Erythroblast (primary cell): ENCODE measurements at regions not wholly inside any gene's neighbourhood (a gene's known extent, or its start where the extent isn't known, plus 50 kb on each side); places are given as distances from the start of the nearest gene placed in this dataset.

ENCODE experiments used
- DNase-seq, 2 experiments: peaks; one replicate each; lab custom pipeline; 2025; lab: John Stamatoyannopoulos, UW
- GATA1 ChIP-seq: IDR thresholded peaks from 2 replicates; pipeline ENCODE4 v1.6.1; 2011; ENCODE audit warnings: low read depth, mild to moderate bottlenecking, control low read depth, low read length, moderate library complexity
- POLR2A ChIP-seq: IDR thresholded peaks from 2 replicates; pipeline ENCODE4 v1.6.1; 2011; ENCODE audit warnings: mild to moderate bottlenecking, low read length

DNA sequence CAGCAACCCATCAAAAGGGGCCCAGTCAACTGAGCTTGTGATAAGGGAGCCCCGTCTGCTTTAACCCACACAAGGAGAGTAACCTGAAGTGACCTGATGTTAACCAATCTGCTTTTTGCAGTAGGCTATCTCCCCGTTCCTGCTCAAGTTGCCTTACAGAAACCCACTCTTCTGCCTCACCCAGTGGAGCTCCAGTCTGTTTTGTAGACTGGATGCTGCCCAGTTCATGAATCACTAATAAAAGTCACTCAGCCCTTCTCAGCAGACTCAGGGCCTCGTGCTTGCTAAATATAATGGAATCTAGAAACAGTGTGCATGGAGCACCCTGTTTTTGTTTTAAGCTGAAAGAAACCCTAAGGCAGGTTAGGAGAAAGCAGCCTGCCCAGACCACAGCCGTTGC, 312.3 kb downstream of the FBXW7 start:
- peak in 1 of 2 experiments; percentile 13 for DNase-seq
- TF ChIP-seq POLR2A (no peak), GATA1 (no peak)

DNA sequence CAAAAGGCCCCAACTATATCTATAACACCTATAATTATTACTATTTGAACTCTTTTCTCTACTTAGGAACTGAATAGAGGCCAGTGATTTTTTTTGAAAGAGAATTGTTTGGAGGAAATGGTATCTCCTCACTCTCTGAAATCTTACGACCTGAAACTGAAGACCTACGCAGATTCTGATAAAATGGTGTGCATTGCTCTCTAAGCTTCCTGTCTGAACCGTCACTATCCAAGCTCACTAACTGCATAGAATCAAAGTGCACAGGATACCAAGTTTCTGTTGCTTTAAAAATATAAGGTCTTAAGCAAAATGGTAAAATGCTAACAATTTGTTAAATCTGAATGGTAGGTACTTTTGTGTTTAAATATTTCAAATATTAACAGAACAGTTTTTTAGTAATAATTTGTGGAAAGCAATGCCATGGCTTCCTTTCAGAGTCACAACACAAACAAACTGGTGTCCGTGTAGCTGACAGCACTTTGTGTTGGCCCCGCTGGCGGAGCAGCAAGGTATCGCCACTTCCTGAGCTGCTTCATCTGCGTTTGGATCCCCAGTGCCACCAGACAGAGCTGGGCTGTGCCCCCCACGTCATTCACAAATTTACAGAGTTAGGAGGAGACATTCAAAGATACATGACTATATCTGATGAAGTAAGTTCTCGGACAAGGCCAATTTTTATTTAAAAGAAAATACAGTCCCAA, 313.9 kb downstream of the FBXW7 start:
- no peak for TF ChIP-seq POLR2A
- no peak for TF ChIP-seq GATA1
- DNase-seq, result no peak

DNA sequence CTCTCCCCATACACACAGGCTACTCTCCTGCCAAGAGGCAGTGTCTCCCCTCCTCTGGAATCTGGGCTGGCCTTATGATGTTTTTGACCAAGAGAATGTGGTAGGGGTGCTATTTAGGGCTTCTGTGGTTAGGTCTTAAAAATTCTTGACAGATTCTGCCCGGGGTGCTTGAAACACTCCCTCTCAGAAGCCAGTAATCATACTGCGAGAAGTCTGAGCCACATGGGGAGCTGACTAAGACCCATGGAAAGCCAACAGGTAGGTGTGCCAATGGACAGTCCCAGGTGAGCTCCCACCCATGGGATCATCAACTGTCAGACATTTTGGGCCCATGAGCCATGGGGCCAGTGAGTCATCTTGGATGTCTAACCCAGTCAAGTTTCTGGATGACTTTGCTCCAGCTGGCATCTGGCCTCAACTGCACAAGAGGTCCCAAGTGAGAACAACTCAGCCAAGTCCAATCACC, 315.7 kb downstream of the FBXW7 start:
- TF ChIP-seq POLR2A, result no peak
- TF ChIP-seq GATA1, result no peak
- no peak for DNase-seq

DNA sequence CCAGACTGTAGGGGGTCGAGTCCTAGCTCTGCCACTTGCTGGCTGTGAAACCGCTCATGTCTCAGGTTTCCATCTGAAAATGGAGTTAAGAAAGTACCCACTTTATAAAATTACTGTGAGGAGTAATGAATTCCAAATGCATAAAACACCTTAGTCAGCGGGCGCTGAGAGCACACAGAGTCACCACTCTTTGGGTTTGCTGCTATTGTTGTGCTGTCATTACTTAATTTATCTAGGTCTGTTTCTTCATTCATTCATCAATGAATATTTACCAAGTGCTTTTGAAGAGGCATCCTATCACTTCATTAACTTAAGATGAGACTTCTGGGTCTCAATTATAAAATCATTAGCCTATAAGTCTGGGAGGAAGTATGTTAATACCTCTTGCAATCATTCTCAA, 317.3 kb downstream of the FBXW7 start:
- DNase-seq, result no peak
- TF ChIP-seq GATA1, result no peak
- no peak for TF ChIP-seq POLR2A

DNA sequence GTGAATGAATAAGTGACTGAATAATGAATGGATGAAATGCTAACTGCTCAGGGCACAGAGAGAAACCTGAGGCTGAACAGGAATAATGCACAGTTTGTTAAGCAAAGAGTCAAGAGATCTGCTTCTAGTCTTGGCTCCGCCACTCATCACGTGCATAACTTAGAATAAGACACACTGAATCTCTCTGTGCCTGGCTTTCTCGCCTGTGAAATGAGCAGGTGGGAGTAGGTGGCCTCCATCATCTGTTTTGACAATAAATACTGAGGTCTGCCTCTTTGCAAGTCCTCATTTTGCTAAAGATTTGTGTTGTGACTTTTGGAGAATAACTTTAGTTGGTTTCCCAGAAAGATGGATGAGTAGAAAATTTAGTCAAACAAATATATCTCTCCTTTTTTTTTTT, 318.0 kb downstream of the FBXW7 start:
- DNase-seq, result no peak
- TF ChIP-seq POLR2A (no peak), GATA1 (no peak)

DNA sequence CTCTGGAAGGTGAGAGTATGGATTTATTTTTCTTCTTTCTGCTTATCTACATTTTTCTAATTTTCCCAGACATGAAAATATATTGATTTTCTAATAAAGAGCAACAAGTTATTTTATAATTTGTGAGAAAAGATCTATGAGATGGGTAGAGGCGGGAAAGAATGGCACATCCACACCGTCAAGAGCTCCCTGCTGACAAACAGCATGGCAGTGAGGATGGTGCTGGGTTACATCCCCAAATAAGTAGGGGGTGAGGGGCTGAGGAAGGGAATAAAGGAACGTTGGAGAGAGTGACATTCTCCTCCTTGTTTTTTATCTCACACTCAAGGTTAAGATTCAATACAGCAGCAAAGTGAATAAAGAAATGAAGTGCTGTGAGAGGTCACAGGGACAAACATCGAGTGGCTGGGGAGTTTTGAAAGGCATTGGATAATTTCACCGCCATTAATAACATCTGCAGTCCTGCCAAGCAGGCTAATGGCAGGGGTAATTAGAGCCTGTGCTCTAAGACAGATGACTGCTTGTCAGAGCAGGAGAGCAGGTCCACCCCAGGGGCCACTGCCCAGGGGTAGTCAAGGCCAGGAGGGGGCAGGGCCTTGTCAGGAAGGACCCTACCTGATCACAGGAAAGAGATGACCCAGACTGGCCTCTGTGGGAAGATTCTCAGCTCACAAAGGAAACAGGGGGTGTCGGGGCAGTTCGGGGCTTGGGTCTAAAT, 323.8 kb downstream of the FBXW7 start:
- TF ChIP-seq GATA1 (no peak), POLR2A (no peak)

DNA sequence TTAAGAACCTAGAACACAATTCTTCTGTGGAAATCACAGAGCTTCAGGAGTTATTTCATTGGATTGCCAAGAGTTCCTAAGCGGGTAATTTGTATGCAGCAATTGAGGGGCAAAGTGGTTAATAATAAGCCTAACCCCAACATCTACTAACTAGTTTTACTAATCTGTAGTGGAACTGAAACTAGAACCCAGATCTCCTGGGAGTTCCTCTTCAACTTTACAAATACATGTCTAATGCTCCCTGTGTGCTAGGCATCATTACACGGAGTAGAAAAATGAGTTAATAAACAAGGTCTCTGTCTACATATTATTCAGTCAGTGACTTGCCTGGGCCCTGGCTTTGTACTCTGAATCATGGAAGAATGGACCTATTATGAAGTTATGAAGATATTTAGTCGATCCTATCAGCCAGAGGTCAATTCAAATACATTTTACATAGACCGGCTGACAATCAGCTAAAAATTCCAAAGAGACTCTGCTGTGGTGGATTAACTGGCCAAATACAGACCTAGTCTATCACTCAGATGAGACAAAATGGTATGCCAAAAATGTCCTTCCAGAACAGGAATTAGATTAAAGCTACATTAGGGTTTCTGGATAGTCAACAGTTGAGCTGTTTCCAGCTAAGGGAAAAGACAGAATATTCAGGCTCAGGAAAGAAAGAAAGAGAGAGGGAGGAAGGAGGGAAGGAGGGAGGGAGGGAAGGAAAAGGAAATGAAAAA, 326.0 kb downstream of the FBXW7 start:
- no peak for DNase-seq
- TF ChIP-seq POLR2A (no peak), GATA1 (no peak)

More for the DNA sequence above, 323.8 kb downstream of the FBXW7 start:
- no peak for DNase-seq

DNA sequence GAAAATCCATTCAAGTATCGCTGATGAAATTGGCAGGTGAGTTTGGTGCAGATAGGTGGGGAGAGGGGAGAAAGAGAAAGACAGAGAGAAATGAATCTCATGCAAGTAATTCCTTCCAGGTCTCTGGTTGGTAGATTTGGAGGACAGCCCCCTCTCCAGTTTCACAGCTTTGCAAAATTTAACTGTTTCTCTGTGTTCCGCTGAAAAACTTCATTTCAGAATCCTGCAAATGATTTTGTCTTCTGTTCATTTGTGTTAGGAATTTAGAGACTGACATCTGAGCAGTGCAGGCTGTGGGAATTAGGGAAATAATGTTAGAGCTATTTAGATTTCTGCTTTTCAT, 328.5 kb downstream of the FBXW7 start:
- TF ChIP-seq POLR2A, result no peak
- DNase-seq, result no peak

DNA sequence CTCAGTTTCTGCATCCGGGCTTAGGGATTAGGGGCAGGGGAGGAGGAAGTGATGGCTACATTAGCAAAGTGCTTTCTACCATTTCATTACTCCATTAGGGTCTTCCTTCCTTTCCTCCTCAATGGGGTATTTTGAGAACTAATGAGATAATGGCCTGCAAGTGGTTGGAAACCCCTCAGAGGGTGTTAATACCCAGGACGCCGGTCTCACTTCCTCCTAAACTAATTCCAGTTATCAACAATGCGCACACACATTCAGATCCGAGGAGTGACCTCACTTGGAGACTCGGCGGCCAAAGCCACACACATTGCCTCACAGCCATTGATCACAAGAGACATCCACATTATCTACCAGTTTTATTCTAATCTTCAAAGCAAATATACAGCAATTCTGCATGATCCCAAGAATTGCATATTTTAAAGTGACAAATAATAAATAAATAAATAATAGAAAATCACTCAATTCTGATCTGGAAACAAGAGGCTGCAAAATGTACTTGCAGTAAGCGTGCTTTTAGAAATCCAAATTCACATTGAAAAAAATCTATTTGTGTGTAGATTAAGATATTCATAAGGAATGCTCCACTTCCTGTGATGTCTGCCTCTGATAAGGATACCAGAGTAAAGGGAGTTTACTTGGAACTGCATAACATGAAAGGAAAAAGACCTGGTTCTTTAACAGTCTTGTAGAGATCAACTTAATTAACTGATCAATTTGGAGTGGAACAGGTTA, 329.1 kb downstream of the FBXW7 start:
- no peak for DNase-seq
- no peak for TF ChIP-seq POLR2A
- no peak for TF ChIP-seq GATA1

DNA sequence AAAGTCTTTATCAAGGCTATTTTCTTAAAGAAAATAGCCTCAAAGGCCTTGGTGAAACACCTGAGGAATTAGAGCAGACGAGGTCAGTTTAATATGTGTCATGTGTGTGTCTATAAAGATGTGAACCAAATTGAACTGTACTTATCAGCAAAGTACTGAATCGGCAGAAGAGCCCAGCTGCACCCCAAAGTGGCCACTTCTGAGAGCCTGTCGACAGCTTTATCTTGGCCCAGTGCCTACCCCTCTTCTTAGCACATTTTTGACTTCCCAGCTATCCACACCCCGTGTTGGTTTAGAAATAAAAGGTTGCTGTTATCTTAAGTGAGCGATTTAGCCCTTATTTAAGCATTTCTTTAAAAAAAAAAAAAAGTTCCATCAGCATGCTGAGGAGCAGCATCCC, 329.7 kb downstream of the FBXW7 start:
- DNase-seq, result no peak
- TF ChIP-seq POLR2A (no peak), GATA1 (no peak)

DNA sequence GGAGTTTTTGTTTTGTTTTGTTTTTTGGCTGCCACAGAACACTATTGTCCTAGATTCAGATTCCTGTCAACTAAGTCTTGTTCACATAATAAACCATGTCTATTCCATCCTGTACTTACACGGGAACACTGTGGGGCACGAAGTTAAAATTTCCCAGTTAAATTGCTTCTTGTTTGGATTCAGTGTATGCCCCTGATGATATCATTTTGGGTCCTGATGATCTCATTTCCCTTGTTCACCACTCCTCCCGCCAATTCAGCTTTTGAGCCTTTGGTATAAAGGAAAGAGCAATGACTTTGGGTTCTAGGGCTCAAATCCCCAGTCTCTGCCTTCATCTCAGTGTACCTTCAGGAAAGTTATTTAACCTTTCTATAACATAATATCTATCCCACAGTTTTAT, 333.5 kb downstream of the FBXW7 start:
- no peak for DNase-seq
- TF ChIP-seq GATA1 (no peak), POLR2A (no peak)

DNA sequence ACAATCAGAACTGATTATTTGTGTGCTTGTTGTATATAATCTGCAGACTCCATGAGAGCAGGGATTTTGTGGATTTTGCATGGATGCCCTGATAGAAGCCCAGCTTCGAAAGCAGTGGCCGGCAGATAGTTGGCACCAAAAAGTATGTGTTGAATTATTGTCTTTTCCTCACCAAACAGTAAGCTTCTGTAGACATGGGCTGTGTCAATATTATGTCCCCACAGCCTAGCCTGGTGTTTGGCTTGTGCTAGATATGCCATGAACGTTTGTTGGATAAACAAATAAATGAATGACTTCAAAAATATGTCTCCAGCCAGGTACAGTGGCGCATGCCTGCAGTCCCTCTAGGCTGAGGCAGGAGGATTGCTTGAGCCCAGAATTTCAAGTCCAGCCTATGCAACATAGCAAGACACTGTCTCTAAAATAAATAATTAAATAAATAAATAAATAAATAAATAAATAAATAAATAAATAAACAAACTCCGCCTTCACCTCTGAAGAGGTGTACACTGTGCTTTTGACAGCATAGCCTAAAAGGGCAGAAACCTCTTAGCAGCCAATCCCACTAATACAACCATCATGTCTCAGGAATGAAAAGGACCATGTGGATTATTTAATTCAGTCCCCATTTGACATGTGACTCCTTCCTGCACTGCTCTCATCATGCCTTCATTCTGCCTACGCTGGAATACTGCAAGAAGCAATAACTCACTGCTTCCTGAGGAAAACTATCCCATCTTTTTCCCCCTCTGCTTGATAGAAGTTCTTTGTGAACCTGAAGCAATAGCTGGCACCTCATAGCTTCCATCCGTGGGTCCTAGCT, 335.2 kb downstream of the FBXW7 start:
- DNase-seq, result no peak

DNA sequence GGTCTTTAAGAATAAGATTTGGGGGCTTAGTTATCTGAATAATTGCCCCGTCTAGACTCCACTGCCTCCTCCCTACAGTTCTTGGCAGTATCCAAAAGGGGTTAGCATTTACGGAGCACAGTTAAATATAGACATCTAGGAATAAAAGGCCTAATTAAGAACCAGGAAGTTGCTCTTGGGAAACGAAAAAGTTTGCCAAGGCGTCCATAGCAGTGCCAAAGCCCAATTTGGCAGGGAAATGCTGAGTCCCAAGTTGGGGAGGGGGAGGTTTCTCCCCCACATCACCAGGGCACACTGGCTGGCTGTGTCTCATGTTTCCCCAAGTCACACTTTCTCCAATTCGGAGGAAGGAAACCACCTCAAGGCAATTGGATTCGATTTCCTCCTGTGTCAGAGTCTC, 338.7 kb downstream of the FBXW7 start:
- no peak for DNase-seq
- TF ChIP-seq POLR2A (no peak), GATA1 (no peak)

More for the DNA sequence above, 335.2 kb downstream of the FBXW7 start:
- TF ChIP-seq POLR2A (no peak), GATA1 (no peak)
